ENCODE measurements at regions not wholly inside any gene's neighbourhood (a gene's known extent, or its start where the extent isn't known, plus 50 kb on each side); places are given as distances from the start of the nearest gene placed in this dataset.

DNA sequence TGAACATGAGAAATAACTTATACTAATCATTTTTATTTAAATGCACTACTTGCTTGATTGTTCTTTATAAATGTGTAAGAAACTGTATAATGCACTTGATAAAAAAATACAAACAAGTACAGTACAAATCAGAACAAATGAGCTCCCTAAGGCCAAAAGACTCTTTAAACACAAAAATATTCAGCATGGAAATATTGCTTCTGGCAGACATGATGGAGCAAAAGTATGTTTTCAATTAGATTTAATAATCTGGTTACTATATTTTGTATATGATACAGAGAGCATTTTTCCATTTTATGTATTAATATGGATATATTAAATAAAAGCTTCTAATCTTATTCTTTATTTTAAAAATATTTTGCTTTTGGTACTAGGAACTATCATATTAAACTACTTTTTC, 800.2 kb upstream of the LRFN5 start:
- Histone ChIP-seq H4K12ac (ENCODE audit: low read depth, low read length) (no peak overlapping the region), H3K4me1 (ENCODE audit: control insufficient read depth in 1 of 2, insufficient read depth in 2 of 2, low read length in 2 of 2) (no peaks in the 10 kb centered on the region), H3K79me1 (ENCODE audit: low read length) (no peaks in the 10 kb centered on the region), H2BK12ac (ENCODE audit: low read length) (no peak overlapping the region), H3K18ac (ENCODE audit: low read length) (no peak overlapping the region), H4K8ac (ENCODE audit: low read depth, low read length) (no peak overlapping the region), H2AK5ac (ENCODE audit: low read length) (no peak overlapping the region), H3K4ac (ENCODE audit: low read depth, low read length) (no peak overlapping the region), H3K4me2 (ENCODE audit: low read length) (no peak overlapping the region), H2AFZ (ENCODE audit: insufficient read depth, low read length, poor library complexity) (no peak overlapping the region), H3K14ac (ENCODE audit: low read length) (no peak overlapping the region), H4K91ac (ENCODE audit: low read depth, low read length) (no peak overlapping the region), H3K23ac (ENCODE audit: low read length) (no peak overlapping the region), H3K9me3 (ENCODE audit: insufficient read depth, low read depth, low read length) (no peaks in the 10 kb centered on the region), H3K4me3 (ENCODE audit: low read depth, low read length) (no peak overlapping the region), H2BK120ac (ENCODE audit: insufficient read depth, low read length, poor library complexity) (no peak overlapping the region), H3K9ac (ENCODE audit: low read length) (no peak overlapping the region), H3K27me3 (ENCODE audit: insufficient read depth, low read length) (no peaks in the 10 kb centered on the region), H2BK5ac (ENCODE audit: low read depth, low read length, poor library complexity) (no peak overlapping the region), H3K36me3 (ENCODE audit: control insufficient read depth in 1 of 2, insufficient read depth in 2 of 2, low read length in 2 of 2) (no peaks in the 10 kb centered on the region), H3K79me2 (ENCODE audit: control insufficient read depth, insufficient read depth, low read length, poor library complexity) (no peaks in the 10 kb centered on the region), H3K27ac (ENCODE audit: low read depth, low read length) (no peak overlapping the region)
- DNase-seq, result no peak

- Histone ChIP-seq H3K18ac (ENCODE audit: low read length) (no peak overlapping the region), H3K23ac (ENCODE audit: low read length) (no peak overlapping the region), H3K4me2 (ENCODE audit: low read length) (no peak overlapping the region), H2BK5ac (ENCODE audit: low read depth, low read length, poor library complexity) (no peak overlapping the region), H4K91ac (ENCODE audit: low read depth, low read length) (no peak overlapping the region), H2BK120ac (ENCODE audit: insufficient read depth, low read length, poor library complexity) (no peak overlapping the region), H3K79me2 (ENCODE audit: control insufficient read depth, insufficient read depth, low read length, poor library complexity) (no peaks in the 10 kb centered on the region), H3K4ac (ENCODE audit: low read depth, low read length) (no peak overlapping the region), H3K4me1 (ENCODE audit: control insufficient read depth in 1 of 2, insufficient read depth in 2 of 2, low read length in 2 of 2) (no peaks in the 10 kb centered on the region), H4K8ac (ENCODE audit: low read depth, low read length) (no peak overlapping the region), H4K12ac (ENCODE audit: low read depth, low read length) (no peak overlapping the region), H3K14ac (ENCODE audit: low read length) (no peak overlapping the region), H2AK5ac (ENCODE audit: low read length) (no peak overlapping the region), H3K9me3 (ENCODE audit: insufficient read depth, low read depth, low read length) (no peaks in the 10 kb centered on the region), H3K36me3 (ENCODE audit: control insufficient read depth in 1 of 2, insufficient read depth in 2 of 2, low read length in 2 of 2) (no peaks in the 10 kb centered on the region), H2BK12ac (ENCODE audit: low read length) (no peak overlapping the region), H3K27me3 (ENCODE audit: insufficient read depth, low read length) (no peaks in the 10 kb centered on the region), H3K27ac (ENCODE audit: low read depth, low read length) (no peak overlapping the region), H3K79me1 (ENCODE audit: low read length) (no peaks in the 10 kb centered on the region), H2AFZ (ENCODE audit: insufficient read depth, low read length, poor library complexity) (no peak overlapping the region), H3K9ac (ENCODE audit: low read length) (no peak overlapping the region), H3K4me3 (ENCODE audit: low read depth, low read length) (no peak overlapping the region)
- WGBS (ENCODE audit: extremely low coverage, insufficient coverage, insufficient read length), result no CpG with 5 or more reads among the region's 1 CpG
- DNase-seq, result no peak
Observed at GRCh38 chr14:40796168-40796567, 810.5 kb upstream of the LRFN5 start.

- Histone ChIP-seq H4K12ac (ENCODE audit: low read depth, low read length) (no peak overlapping the region), H2AFZ (ENCODE audit: insufficient read depth, low read length, poor library complexity) (no peak overlapping the region), H3K4me1 (ENCODE audit: control insufficient read depth in 1 of 2, insufficient read depth in 2 of 2, low read length in 2 of 2) (no peaks in the 10 kb centered on the region), H2BK5ac (ENCODE audit: low read depth, low read length, poor library complexity) (no peak overlapping the region), H3K4me2 (ENCODE audit: low read length) (no peak overlapping the region), H3K9ac (ENCODE audit: low read length) (no peak overlapping the region), H2BK12ac (ENCODE audit: low read length) (no peak overlapping the region), H3K36me3 (ENCODE audit: control insufficient read depth in 1 of 2, insufficient read depth in 2 of 2, low read length in 2 of 2) (no peaks in the 10 kb centered on the region), H2AK5ac (ENCODE audit: low read length) (no peak overlapping the region), H3K14ac (ENCODE audit: low read length) (no peak overlapping the region), H4K8ac (ENCODE audit: low read depth, low read length) (no peak overlapping the region), H3K79me1 (ENCODE audit: low read length) (no peaks in the 10 kb centered on the region), H3K27me3 (ENCODE audit: insufficient read depth, low read length) (no peaks in the 10 kb centered on the region), H3K4ac (ENCODE audit: low read depth, low read length) (no peak overlapping the region), H3K4me3 (ENCODE audit: low read depth, low read length) (no peak overlapping the region), H3K23ac (ENCODE audit: low read length) (no peak overlapping the region), H2BK120ac (ENCODE audit: insufficient read depth, low read length, poor library complexity) (no peak overlapping the region), H3K18ac (ENCODE audit: low read length) (no peak overlapping the region), H3K79me2 (ENCODE audit: control insufficient read depth, insufficient read depth, low read length, poor library complexity) (no peaks in the 10 kb centered on the region), H4K91ac (ENCODE audit: low read depth, low read length) (no peak overlapping the region), H3K27ac (ENCODE audit: low read depth, low read length) (no peak overlapping the region), H3K9me3 (ENCODE audit: insufficient read depth, low read depth, low read length) (peaks cover 2% of the 10 kb centered on the region)
- no CpG with 5 or more reads among the region's 9 CpGs for WGBS (ENCODE audit: extremely low coverage, insufficient coverage, insufficient read length)
- DNase-seq, result no peak
Observed at GRCh38 chr14:40784860-40785259, 821.8 kb upstream of the LRFN5 start.

DNA sequence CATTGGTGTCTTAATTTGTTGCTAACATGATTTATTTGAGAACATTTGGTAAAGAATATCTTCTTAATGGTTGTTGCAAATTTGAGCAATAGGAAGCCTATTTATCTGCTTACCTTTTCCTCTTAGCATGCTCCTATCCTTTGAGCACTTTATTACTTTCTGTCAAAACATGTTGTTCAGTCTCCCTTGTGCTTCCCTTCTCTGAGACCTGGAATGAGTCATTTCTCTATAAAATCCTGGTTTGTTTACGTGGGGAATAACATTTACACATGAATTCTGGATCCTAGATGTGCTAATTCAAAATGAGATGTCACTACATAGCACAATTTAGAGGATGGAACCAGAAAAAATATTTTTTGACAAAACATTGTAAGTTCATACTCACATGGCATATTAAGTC, 844.0 kb upstream of the LRFN5 start:
- no peak for DNase-seq
- Histone ChIP-seq H2BK120ac (ENCODE audit: insufficient read depth, low read length, poor library complexity) (no peak overlapping the region), H3K79me2 (ENCODE audit: control insufficient read depth, insufficient read depth, low read length, poor library complexity) (no peaks in the 10 kb centered on the region), H3K23ac (ENCODE audit: low read length) (no peak overlapping the region), H2BK12ac (ENCODE audit: low read length) (no peak overlapping the region), H3K27me3 (ENCODE audit: insufficient read depth, low read length) (no peaks in the 10 kb centered on the region), H3K4me2 (ENCODE audit: low read length) (no peak overlapping the region), H3K36me3 (ENCODE audit: control insufficient read depth in 1 of 2, insufficient read depth in 2 of 2, low read length in 2 of 2) (no peaks in the 10 kb centered on the region), H3K4me3 (ENCODE audit: low read depth, low read length) (no peak overlapping the region), H4K8ac (ENCODE audit: low read depth, low read length) (no peak overlapping the region), H3K18ac (ENCODE audit: low read length) (no peak overlapping the region), H3K4me1 (ENCODE audit: control insufficient read depth in 1 of 2, insufficient read depth in 2 of 2, low read length in 2 of 2) (no peaks in the 10 kb centered on the region), H3K9ac (ENCODE audit: low read length) (no peak overlapping the region), H3K79me1 (ENCODE audit: low read length) (no peaks in the 10 kb centered on the region), H2AK5ac (ENCODE audit: low read length) (no peak overlapping the region), H3K4ac (ENCODE audit: low read depth, low read length) (no peak overlapping the region), H4K12ac (ENCODE audit: low read depth, low read length) (no peak overlapping the region), H3K27ac (ENCODE audit: low read depth, low read length) (no peak overlapping the region), H4K91ac (ENCODE audit: low read depth, low read length) (no peak overlapping the region), H3K14ac (ENCODE audit: low read length) (no peak overlapping the region), H2AFZ (ENCODE audit: insufficient read depth, low read length, poor library complexity) (no peak overlapping the region), H2BK5ac (ENCODE audit: low read depth, low read length, poor library complexity) (no peak overlapping the region), H3K9me3 (ENCODE audit: insufficient read depth, low read depth, low read length) (no peaks in the 10 kb centered on the region)
- no CpG with 5 or more reads among the region's 1 CpG for WGBS (ENCODE audit: extremely low coverage, insufficient coverage, insufficient read length)

DNA sequence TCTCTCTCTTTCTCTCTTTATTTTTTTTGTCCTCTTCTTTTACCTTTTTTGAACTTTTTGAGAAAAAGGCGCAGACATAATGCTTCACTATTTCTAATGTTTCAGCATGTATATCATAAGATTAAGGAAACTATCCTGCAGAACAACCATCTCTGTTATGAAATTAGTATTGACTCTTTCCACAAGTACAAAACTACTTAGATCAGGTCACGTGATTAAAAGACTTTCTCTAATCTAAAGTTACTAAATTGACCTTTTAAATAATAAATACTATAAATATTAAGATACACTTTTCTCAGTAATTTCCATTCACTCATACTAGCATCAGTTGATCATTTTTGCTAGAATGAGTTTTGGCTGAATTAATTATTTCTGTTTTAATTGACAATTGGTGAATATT, 844.5 kb upstream of the LRFN5 start:
- no peak overlapping the region for H4K8ac ChIP-seq (ENCODE audit: low read depth, low read length)
- no peak overlapping the region for H3K4ac ChIP-seq (ENCODE audit: low read depth, low read length)
- no peak overlapping the region for H2BK12ac ChIP-seq (ENCODE audit: low read length)
- no peak overlapping the region for H3K23ac ChIP-seq (ENCODE audit: low read length)
- H3K9ac ChIP-seq (ENCODE audit: low read length), result no peak overlapping the region
- no peaks in the 10 kb centered on the region for H3K79me2 ChIP-seq (ENCODE audit: control insufficient read depth, insufficient read depth, low read length, poor library complexity)
- no peaks in the 10 kb centered on the region for H3K9me3 ChIP-seq (ENCODE audit: insufficient read depth, low read depth, low read length)
- H3K4me2 ChIP-seq (ENCODE audit: low read length), result no peak overlapping the region
- H4K91ac ChIP-seq (ENCODE audit: low read depth, low read length), result no peak overlapping the region
- no peak overlapping the region for H2AFZ ChIP-seq (ENCODE audit: insufficient read depth, low read length, poor library complexity)
- H2BK5ac ChIP-seq (ENCODE audit: low read depth, low read length, poor library complexity), result no peak overlapping the region
- H3K27ac ChIP-seq (ENCODE audit: low read depth, low read length), result no peak overlapping the region
- no peaks in the 10 kb centered on the region for H3K27me3 ChIP-seq (ENCODE audit: insufficient read depth, low read length)
- WGBS (ENCODE audit: extremely low coverage, insufficient coverage, insufficient read length), result no CpG with 5 or more reads among the region's 2 CpGs
- H3K14ac ChIP-seq (ENCODE audit: low read length), result no peak overlapping the region
- no peak overlapping the region for H3K4me3 ChIP-seq (ENCODE audit: low read depth, low read length)
- no peaks in the 10 kb centered on the region for H3K36me3 ChIP-seq (ENCODE audit: control insufficient read depth in 1 of 2, insufficient read depth in 2 of 2, low read length in 2 of 2)
- no peak overlapping the region for H3K18ac ChIP-seq (ENCODE audit: low read length)
- H3K79me1 ChIP-seq (ENCODE audit: low read length), result no peaks in the 10 kb centered on the region
- H2BK120ac ChIP-seq (ENCODE audit: insufficient read depth, low read length, poor library complexity), result no peak overlapping the region
- no peak overlapping the region for H4K12ac ChIP-seq (ENCODE audit: low read depth, low read length)
- no peak for DNase-seq
- H3K4me1 ChIP-seq (ENCODE audit: control insufficient read depth in 1 of 2, insufficient read depth in 2 of 2, low read length in 2 of 2), result no peaks in the 10 kb centered on the region
- H2AK5ac ChIP-seq (ENCODE audit: low read length), result no peak overlapping the region

Measured in trophoblast cell (in vitro differentiated cells and primary cell).